ENCODE measurements at regions not wholly inside any gene's neighbourhood (a gene's known extent, or its start where the extent isn't known, plus 50 kb on each side); places are given as distances from the start of the nearest gene placed in this dataset.
A peak's percentile ranks its signal among the peaks of the same experiment; 100 is the strongest.
"Not testable (repeated sequence)": the region's sequence is repeated elsewhere in the genome, so short reads cannot be mapped to it uniquely, and the experiment has no call there.

DNA sequence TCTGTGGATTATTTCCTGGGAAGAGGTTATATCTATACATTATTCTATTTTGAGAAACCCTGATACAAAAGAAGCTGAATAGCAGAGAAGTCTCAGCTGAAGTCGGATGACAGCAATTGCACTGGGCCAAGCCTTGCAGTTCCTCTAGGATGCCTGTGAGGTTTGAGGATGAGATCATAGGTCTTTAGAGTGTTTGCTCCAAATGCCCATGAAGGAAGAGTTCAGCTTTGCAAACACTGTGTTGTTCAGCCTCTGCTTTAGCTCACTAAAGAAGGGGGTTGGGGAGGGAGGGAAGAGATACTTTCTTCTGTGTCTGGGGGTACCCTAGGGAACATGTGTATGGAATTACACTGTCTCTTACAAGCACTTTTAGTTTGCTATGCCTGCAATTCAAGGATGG, 282.5 kb upstream of the NRP1 start:
- no peak for DNase-seq (ENCODE audit: low read depth, low spot score)

DNA sequence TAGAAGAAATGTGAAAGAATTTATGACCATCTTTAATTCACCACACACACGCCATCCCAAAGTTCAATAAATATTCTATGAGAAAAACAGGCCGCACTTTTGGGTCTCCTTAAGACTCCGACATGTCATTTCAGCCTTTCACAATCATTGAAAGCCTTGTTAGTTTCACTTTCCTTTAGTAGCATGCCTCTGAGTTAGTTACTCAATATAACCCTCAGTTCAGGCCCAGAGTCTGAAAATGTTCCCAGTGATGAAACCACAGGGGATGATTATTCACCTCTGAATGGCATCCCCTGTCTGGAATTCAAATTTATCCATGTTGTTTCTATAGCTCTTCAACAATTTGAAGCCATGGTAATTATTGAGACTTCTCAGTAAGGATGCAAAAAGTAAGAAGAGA, 278.1 kb upstream of the NRP1 start:
- DNase-seq (ENCODE audit: low read depth, low spot score) = peak; percentile 44

GRCh38 chr10:33612116-33612515, 277.6 kb upstream of the NRP1 start:
- DNase-seq (ENCODE audit: low read depth, low spot score) = no peak

DNA sequence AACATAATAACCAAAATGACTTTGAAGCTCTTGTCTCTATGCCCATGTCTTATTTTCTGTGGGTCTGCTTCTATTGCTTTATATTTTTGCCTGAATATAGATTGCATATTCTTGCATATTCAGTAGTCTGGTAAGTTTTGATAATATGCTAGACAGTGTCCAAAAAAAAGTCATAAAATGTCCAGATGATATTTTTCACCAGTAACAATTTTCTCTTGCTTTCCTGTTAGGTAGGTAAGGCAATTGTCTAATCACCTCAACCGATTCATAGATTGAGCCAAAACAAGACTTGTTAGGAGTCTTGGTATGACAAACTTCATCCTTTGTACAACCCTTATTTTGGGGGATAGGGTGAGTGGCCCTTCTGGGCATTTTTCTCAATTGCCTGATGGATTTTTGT, 277.0 kb upstream of the NRP1 start:
- DNase-seq (ENCODE audit: low read depth, low spot score) = no peak

GRCh38 chr10:33609546-33609945, 275.1 kb upstream of the NRP1 start:
- no peak for DNase-seq (ENCODE audit: low read depth, low spot score)

GRCh38 chr10:33602278-33602677, 267.8 kb upstream of the NRP1 start:
- DNase-seq (ENCODE audit: low read depth, low spot score) = no peak

GRCh38 chr10:33600381-33600780, 265.9 kb upstream of the NRP1 start:
- no peak for DNase-seq (ENCODE audit: low read depth, low spot score)

DNA sequence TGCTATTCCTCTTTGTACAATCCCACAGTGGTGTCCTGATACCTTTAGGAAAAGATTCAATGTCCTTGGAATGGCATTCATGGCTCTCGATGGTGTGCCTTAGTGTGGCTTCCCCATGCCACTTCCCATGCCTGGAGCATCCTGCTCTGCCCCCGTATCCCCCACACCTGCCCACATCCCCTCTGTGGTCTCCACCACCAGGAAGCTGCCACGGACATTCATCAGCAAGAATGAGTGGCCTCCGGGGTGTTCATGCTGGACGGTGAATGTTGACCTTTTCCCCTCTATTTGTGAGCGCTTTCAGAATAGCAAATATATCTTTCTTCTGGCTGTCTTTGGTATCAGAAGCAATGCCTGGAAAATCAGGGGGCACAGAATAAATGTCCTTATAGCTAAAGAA, 262.0 kb upstream of the NRP1 start:
- no peak for DNase-seq (ENCODE audit: low read depth, low spot score)

GRCh38 chr10:33594475-33594874, 260.0 kb upstream of the NRP1 start:
- no peak for DNase-seq (ENCODE audit: low read depth, low spot score)

- DNase-seq (ENCODE audit: low read depth, low spot score) = no peak
These were observed 254.6 kb upstream of the NRP1 start for GRCh38 chr10:33588974-33589600.

DNA sequence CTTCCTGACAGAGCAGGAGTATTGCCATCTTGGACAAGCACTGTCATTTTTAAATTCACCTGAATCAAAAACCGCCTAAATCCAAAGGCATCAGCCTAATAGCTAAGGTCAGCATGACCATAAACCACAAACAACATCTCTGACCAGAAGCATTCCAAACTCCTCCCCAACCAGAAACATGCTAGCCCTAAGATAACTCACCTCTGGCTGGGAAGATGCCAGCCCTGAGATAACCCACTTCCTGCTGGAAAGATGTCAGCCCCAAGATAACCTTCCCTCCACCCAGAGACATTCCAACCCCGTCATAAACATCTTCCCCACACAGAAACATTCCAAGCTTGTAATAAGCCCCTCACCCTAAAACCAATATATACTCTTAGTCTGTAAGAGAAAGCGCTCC, 250.1 kb upstream of the NRP1 start:
- DNase-seq (ENCODE audit: low read depth, low spot score) = not testable (repeated sequence)

GRCh38 chr10:33579996-33580395, 245.5 kb upstream of the NRP1 start:
- no peak for DNase-seq (ENCODE audit: low read depth, low spot score)

- DNase-seq (ENCODE audit: low read depth, low spot score) = no peak
These were observed 239.1 kb upstream of the NRP1 start for GRCh38 chr10:33573606-33574005.

- DNase-seq (ENCODE audit: low read depth, low spot score) = no peak
These were observed 237.1 kb upstream of the NRP1 start for GRCh38 chr10:33571616-33572015.

- DNase-seq (ENCODE audit: low read depth, low spot score) = no peak
These were observed 236.0 kb upstream of the NRP1 start for GRCh38 chr10:33570495-33570894.

- DNase-seq (ENCODE audit: low read depth, low spot score) = no peak
These were observed 235.2 kb upstream of the NRP1 start for GRCh38 chr10:33569702-33570101.

DNA sequence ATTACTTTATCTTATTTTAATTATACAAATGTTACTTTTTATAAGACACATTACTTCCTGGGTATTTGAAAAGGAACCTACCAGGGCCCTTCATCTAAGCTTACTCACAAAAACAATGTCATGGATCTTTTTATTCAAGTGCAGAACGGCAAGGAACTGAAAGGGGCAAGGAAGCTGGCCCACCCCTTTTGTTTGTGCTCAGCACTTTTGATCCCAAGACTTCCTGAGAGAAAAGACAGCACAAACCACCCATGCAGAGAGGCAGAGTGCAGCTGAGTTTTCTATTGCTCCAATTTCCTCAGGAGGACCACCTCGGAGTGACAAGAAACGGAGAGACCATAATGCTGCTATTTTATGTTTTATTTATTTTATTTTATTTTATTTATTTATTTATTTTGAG, 232.0 kb upstream of the NRP1 start:
- no peak for DNase-seq (ENCODE audit: low read depth, low spot score)

GRCh38 chr10:33566001-33566400, 231.5 kb upstream of the NRP1 start:
- DNase-seq (ENCODE audit: low read depth, low spot score) = no peak

- DNase-seq (ENCODE audit: low read depth, low spot score) = no peak
These were observed 230.8 kb upstream of the NRP1 start for GRCh38 chr10:33565231-33565630.

GRCh38 chr10:33559105-33559504, 224.6 kb upstream of the NRP1 start:
- no peak for DNase-seq (ENCODE audit: low read depth, low spot score)

GRCh38 chr10:33557313-33557712, 222.8 kb upstream of the NRP1 start:
- no peak for DNase-seq (ENCODE audit: low read depth, low spot score)

GRCh38 chr10:33556620-33557019, 222.2 kb upstream of the NRP1 start:
- no peak for DNase-seq (ENCODE audit: low read depth, low spot score)

DNA sequence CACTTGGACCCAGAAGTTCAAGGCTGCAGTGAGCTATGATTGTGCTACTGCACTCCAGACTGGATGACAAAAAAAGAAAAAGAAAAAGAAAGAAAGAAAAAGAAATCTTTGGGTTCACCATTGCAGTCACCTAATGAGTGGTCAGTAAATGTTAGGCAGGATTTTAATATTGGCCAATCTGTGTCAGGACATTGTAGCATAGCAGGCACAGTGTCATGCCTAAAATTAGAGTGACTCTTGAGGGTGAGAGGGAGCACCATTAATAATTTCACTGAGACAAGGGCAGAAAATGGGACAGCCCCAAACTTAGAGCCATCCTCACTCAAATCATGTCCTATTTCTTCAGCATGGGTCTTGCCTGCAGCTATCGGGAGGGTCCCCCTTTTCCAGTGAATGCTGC, 221.6 kb upstream of the NRP1 start:
- DNase-seq (ENCODE audit: low read depth, low spot score) = no peak
